Smooth muscle cell (in vitro differentiated cells): ENCODE measurements at regions not wholly inside any gene's neighbourhood (a gene's known extent, or its start where the extent isn't known, plus 50 kb on each side); places are given as distances from the start of the nearest gene placed in this dataset.

Source experiments
- DNase-seq: peaks from one replicate; lab custom pipeline; 2025; ENCODE audit not compliant: unreplicated experiment; lab: John Stamatoyannopoulos, UW
- H2AFZ ChIP-seq: fragments of 200-600 bp; sonication (generic); 2 replicates; pipeline ENCODE4 v1.6.0; 2016; ENCODE audit warnings: antibody characterized with exemption, low read depth, mild to moderate bottlenecking
- H3F3A ChIP-seq: fragments of 200-600 bp; sonication (generic); 2 replicates; pipeline ENCODE4 v1.6.0; 2017; ENCODE audit warnings: antibody characterized with exemption, low read depth
- H3K27ac ChIP-seq: fragments of 200-600 bp; sonication (generic); 2 replicates; pipeline ENCODE4 v1.5.1; 2016; ENCODE audit warnings: low read depth, mild to moderate bottlenecking
- H3K27me3 ChIP-seq: fragments of 200-600 bp; sonication (generic); 2 replicates; pipeline ENCODE4 v1.6.1; 2016; ENCODE audit warnings: low read depth, mild to moderate bottlenecking
- H3K36me3 ChIP-seq: fragments of 200-600 bp; sonication (generic); 2 replicates; pipeline ENCODE4 v1.5.1; 2016; ENCODE audit warnings: low read depth
- H3K4me1 ChIP-seq: fragments of 200-600 bp; sonication (generic); 2 replicates; pipeline ENCODE4 v1.5.1; 2016; ENCODE audit warnings: low read depth
- H3K4me2 ChIP-seq: fragments of 200-600 bp; sonication (generic); 2 replicates; pipeline ENCODE4 v1.6.0; 2016; ENCODE audit warnings: mild to moderate bottlenecking
- H3K4me3 ChIP-seq: fragments of 200-600 bp; sonication (generic); 2 replicates; pipeline ENCODE4 v1.5.1; 2016; ENCODE audit warnings: mild to moderate bottlenecking
- H3K79me2 ChIP-seq: fragments of 200-600 bp; sonication (generic); 2 replicates; pipeline ENCODE4 v1.6.0; 2016; ENCODE audit warnings: low read depth, mild to moderate bottlenecking
- H3K9ac ChIP-seq: fragments of 200-600 bp; sonication (generic); 2 replicates; pipeline ENCODE4 v1.6.0; 2016; ENCODE audit warnings: low read depth
- H3K9me3 ChIP-seq: fragments of 200-600 bp; sonication (generic); replicated peaks from 2 replicates; pipeline ENCODE4 v1.5.1; 2016; ENCODE audit warnings: low read depth
- H4K20me1 ChIP-seq: fragments of 200-600 bp; sonication (generic); 2 replicates; pipeline ENCODE4 v1.6.0; 2016; ENCODE audit warnings: low read depth
- CTCF ChIP-seq: fragments of 200-600 bp; sonication (generic); IDR thresholded peaks from 2 replicates; pipeline ENCODE4 v1.5.1; 2017; ENCODE audit warnings: borderline replicate concordance, mild to moderate bottlenecking, antibody characterized with exemption; ENCODE audit not compliant: insufficient read depth, poor library complexity, severe bottlenecking
- WGBS: methylation state at CpG from one replicate; pipeline ENCODE4 v1.1.7; 2016; ENCODE audit warnings: low lambda C conversion rate; 5-methylcytosine and 5-hydroxymethylcytosine counted together

- no peak overlapping the region for H3K27ac ChIP-seq
- H3K36me3 ChIP-seq = no peaks in the 10 kb centered on the region
- H3K4me3 ChIP-seq = no peak overlapping the region
- no peaks in the 10 kb centered on the region for H3F3A ChIP-seq
- no peaks in the 10 kb centered on the region for H3K9me3 ChIP-seq
- 64% methylated on average over 1 of the region's 1 CpG for WGBS
- no peaks in the 10 kb centered on the region for H4K20me1 ChIP-seq
- H3K79me2 ChIP-seq = no peaks in the 10 kb centered on the region
- DNase-seq = no peak
- no peak overlapping the region for H3K9ac ChIP-seq
- TF ChIP-seq CTCF = no peak
- H3K4me2 ChIP-seq = no peak overlapping the region
- no peaks in the 10 kb centered on the region for H3K27me3 ChIP-seq
- no peak overlapping the region for H2AFZ ChIP-seq
- H3K4me1 ChIP-seq = no peaks in the 10 kb centered on the region
These were observed 124.8 kb upstream of the NYAP2 start for GRCh38 chr2:225274751-225275150.

GRCh38 chr2:225272173-225272572 lies 127.3 kb upstream of the NYAP2 start:
- Histone ChIP-seq H3K4me1 (no peaks in the 10 kb centered on the region), H3K27me3 (no peaks in the 10 kb centered on the region), H2AFZ (no peak overlapping the region), H4K20me1 (no peaks in the 10 kb centered on the region), H3K36me3 (no peaks in the 10 kb centered on the region), H3F3A (no peaks in the 10 kb centered on the region), H3K9ac (no peak overlapping the region), H3K27ac (no peak overlapping the region), H3K4me3 (no peak overlapping the region), H3K79me2 (no peaks in the 10 kb centered on the region), H3K4me2 (no peak overlapping the region), H3K9me3 (no peaks in the 10 kb centered on the region)
- DNase-seq = no peak
- TF ChIP-seq CTCF = no peak

- Histone ChIP-seq H3K4me1 (no peaks in the 10 kb centered on the region), H3F3A (no peaks in the 10 kb centered on the region), H2AFZ (no peak overlapping the region), H4K20me1 (no peaks in the 10 kb centered on the region), H3K9ac (no peak overlapping the region), H3K36me3 (no peaks in the 10 kb centered on the region), H3K27ac (no peak overlapping the region), H3K79me2 (no peaks in the 10 kb centered on the region), H3K4me2 (no peak overlapping the region), H3K4me3 (no peak overlapping the region), H3K9me3 (no peaks in the 10 kb centered on the region), H3K27me3 (no peaks in the 10 kb centered on the region)
- DNase-seq = no peak
- WGBS = 16% methylated on average over 2 of the region's 2 CpGs
- no peak for TF ChIP-seq CTCF
These were observed 128.6 kb upstream of the NYAP2 start for GRCh38 chr2:225270861-225271260.

- no peaks in the 10 kb centered on the region for H3K36me3 ChIP-seq
- no peak overlapping the region for H3K4me2 ChIP-seq
- H3K27ac ChIP-seq = no peak overlapping the region
- H3K4me3 ChIP-seq = no peak overlapping the region
- H3K9me3 ChIP-seq = no peaks in the 10 kb centered on the region
- no peaks in the 10 kb centered on the region for H3F3A ChIP-seq
- no peak overlapping the region for H3K9ac ChIP-seq
- no peaks in the 10 kb centered on the region for H3K4me1 ChIP-seq
- no peak overlapping the region for H2AFZ ChIP-seq
- DNase-seq = no peak
- no peaks in the 10 kb centered on the region for H3K27me3 ChIP-seq
- no peaks in the 10 kb centered on the region for H3K79me2 ChIP-seq
- TF ChIP-seq CTCF = no peak
- H4K20me1 ChIP-seq = no peaks in the 10 kb centered on the region
These were observed 129.5 kb upstream of the NYAP2 start for GRCh38 chr2:225270053-225270452.
